Natural killer cell (primary cell): ENCODE measurements at regions not wholly inside any gene's neighbourhood (a gene's known extent, or its start where the extent isn't known, plus 50 kb on each side); places are given as distances from the start of the nearest gene placed in this dataset.

Experiments
- ATAC-seq, 3 donors: fragments of 150-1000 bp in 2 of 3; fragments of 200-7000 bp in 1 of 3; cut with Tn5 transposase; 1 replicate in 1 of 3; 2 replicates in 2 of 3; pipeline ENCODE4 v1.10.0; 2021; ENCODE audit warnings: mild to moderate bottlenecking in 2 of 3, moderate library complexity in 2 of 3
- DNase-seq, 2 donors: peaks; one replicate each; pipeline versions ENCODE4 v3.0.0 to v3.0.0-alpha.2; 2013 to 2021; ENCODE audit warnings: mixed read lengths in 1 of 2
- H3K27ac ChIP-seq: one replicate; pipeline ENCODE4 v1.5.1; 2013; ENCODE audit warnings: mild to moderate bottlenecking, low read length
- H3K27me3 ChIP-seq: one replicate; pipeline ENCODE4 v1.6.1; 2013; ENCODE audit warnings: low read length; ENCODE audit not compliant: control insufficient read depth, insufficient read depth
- H3K36me3 ChIP-seq: one replicate; pipeline ENCODE4 v1.6.1; 2013; ENCODE audit warnings: low read length; ENCODE audit not compliant: control insufficient read depth, insufficient read depth
- H3K4me1 ChIP-seq: one replicate; pipeline ENCODE4 v1.6.1; 2013; ENCODE audit warnings: low read length; ENCODE audit not compliant: control insufficient read depth, insufficient read depth
- H3K4me3 ChIP-seq: one replicate; pipeline ENCODE4 v1.5.1; 2013; ENCODE audit warnings: low read length
- H3K9me3 ChIP-seq: one replicate; pipeline ENCODE4 v1.6.1; 2013; ENCODE audit warnings: low read length; ENCODE audit not compliant: control insufficient read depth, insufficient read depth
- H3K27ac Mint-ChIP-seq, 2 donors: one replicate each; pipeline ENCODE4 v1.8.0; 2022; ENCODE audit warnings: mild to moderate bottlenecking in 2 of 2, mixed read lengths in 2 of 2, moderate library complexity in 1 of 2
- H3K27me3 Mint-ChIP-seq, 2 donors: one replicate each; pipeline ENCODE4 v1.8.0; 2022; ENCODE audit warnings: low read depth in 2 of 2, mixed read lengths in 2 of 2
- H3K36me3 Mint-ChIP-seq: one replicate; pipeline ENCODE4 v1.8.0; 2022; ENCODE audit warnings: mixed read lengths
- H3K4me1 Mint-ChIP-seq, 2 donors: one replicate each; pipeline ENCODE4 v1.8.0; 2022; ENCODE audit warnings: mixed read lengths in 2 of 2
- H3K4me3 Mint-ChIP-seq: one replicate; pipeline ENCODE4 v1.8.0; 2022; ENCODE audit warnings: mild to moderate bottlenecking, moderate library complexity, mixed read lengths
- H3K9me3 Mint-ChIP-seq, 2 donors: one replicate each; pipeline ENCODE4 v1.8.0; 2022; ENCODE audit warnings: mixed read lengths in 2 of 2
- CTCF ChIP-seq: fragments of 200-600 bp; IDR thresholded peaks from one replicate; pipeline ENCODE4 v1.8.0; 2022; ENCODE audit warnings: antibody characterized with exemption
- WGBS: methylation state at CpG from one replicate; pipeline ENCODE4 v1.1.7; 2013; ENCODE audit warnings: missing lambda C conversion rate; ENCODE audit not compliant: insufficient coverage; 5-methylcytosine and 5-hydroxymethylcytosine counted together
- intact Hi-C: fragments of 100-400 bp; cut with micrococcal nuclease; formaldehyde crosslinking; loops from one replicate; pipeline ENCODE4 v1.14.2; 2022

- Histone ChIP-seq H3K27ac (no peak overlapping the region), H3K4me1 (no peaks in the 10 kb centered on the region), H3K27me3 (no peaks in the 10 kb centered on the region), H3K36me3 (no peaks in the 10 kb centered on the region), H3K9me3 (no peaks in the 10 kb centered on the region), H3K4me3 (no peak overlapping the region)
- no peaks in the 10 kb centered on the region for H3K36me3 Mint-ChIP-seq
- intact Hi-C loops: no loop called here
- H3K4me3 Mint-ChIP-seq: no peak overlapping the region
- peaks cover 19 to 30% of the 10 kb centered on the region in 2 donors for H3K27me3 Mint-ChIP-seq
- TF ChIP-seq CTCF: no peak
- no peaks in the 10 kb centered on the region for H3K9me3 Mint-ChIP-seq
- no peak overlapping the region for H3K27ac Mint-ChIP-seq
- no peaks in the 10 kb centered on the region for H3K4me1 Mint-ChIP-seq
- DNase-seq: no peak
- no peak for ATAC-seq
- 86% methylated on average over 23 of the region's 23 CpGs for WGBS
These were observed 81.9 kb downstream of the TMEM18 start for GRCh38 chr2:595141-595815.

GRCh38 chr2:594297-594949 lies 82.8 kb downstream of the TMEM18 start:
- Mint-ChIP-seq H3K27ac (no peak overlapping the region), H3K9me3 (no peaks in the 10 kb centered on the region), H3K4me1 (no peaks in the 10 kb centered on the region), H3K4me3 (no peak overlapping the region), H3K27me3 (peaks cover 25 to 36% of the 10 kb centered on the region in 2 donors), H3K36me3 (no peaks in the 10 kb centered on the region)
- Histone ChIP-seq H3K27me3 (no peaks in the 10 kb centered on the region), H3K4me3 (no peak overlapping the region), H3K36me3 (no peaks in the 10 kb centered on the region), H3K9me3 (no peaks in the 10 kb centered on the region), H3K27ac (no peak overlapping the region), H3K4me1 (no peaks in the 10 kb centered on the region)
- TF ChIP-seq CTCF: no peak
- WGBS: 95% methylated on average over 21 of the region's 21 CpGs
- intact Hi-C loops: no loop called here
- ATAC-seq (no peak), DNase-seq (no peak)

DNA sequence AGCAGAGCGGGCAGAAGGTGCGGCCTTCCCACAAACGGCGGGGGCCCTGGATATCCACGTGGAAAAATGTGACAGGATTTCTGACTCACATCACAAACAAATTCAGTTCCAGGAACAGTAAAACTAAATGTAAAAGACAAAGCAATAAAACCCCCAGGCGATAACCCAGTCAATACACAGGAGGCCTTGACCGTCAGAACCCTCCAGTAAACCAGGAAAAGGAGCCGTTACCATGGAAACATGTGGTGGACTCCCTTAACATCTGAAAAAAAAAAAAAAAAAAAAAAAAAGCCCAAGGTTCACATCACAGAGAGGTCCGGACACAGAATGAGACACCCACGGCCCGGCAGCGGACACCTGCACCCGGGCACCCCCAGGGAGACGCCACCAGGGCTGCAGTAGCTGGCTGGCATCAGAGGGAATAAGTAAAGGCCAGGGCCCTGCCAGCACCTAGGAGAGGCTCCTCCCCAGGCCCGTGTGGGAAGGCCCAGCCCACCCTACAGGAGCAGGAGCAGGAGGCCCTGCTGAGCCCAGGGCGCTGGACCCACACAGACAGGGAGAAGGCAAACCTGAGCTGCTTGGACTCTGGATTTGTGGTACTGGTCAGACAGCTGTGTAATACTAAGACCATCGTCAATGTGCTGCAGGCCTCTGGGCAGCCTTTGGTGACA lies 83.7 kb downstream of the TMEM18 start:
- H3K27me3 ChIP-seq: no peaks in the 10 kb centered on the region
- TF ChIP-seq CTCF: no peak
- H3K27ac Mint-ChIP-seq: no peak overlapping the region
- 84% methylated on average over 17 of the region's 17 CpGs for WGBS
- H3K4me1 Mint-ChIP-seq: no peaks in the 10 kb centered on the region
- H3K4me3 Mint-ChIP-seq: no peak overlapping the region
- no peaks in the 10 kb centered on the region for H3K9me3 ChIP-seq
- no peaks in the 10 kb centered on the region for H3K36me3 ChIP-seq
- H3K27me3 Mint-ChIP-seq: peaks cover 30 to 40% of the 10 kb centered on the region in 2 donors
- DNase-seq (no peak), ATAC-seq (no peak)
- no peaks in the 10 kb centered on the region for H3K36me3 Mint-ChIP-seq
- no peak overlapping the region for H3K27ac ChIP-seq
- no peaks in the 10 kb centered on the region for H3K4me1 ChIP-seq
- H3K9me3 Mint-ChIP-seq: no peaks in the 10 kb centered on the region
- intact Hi-C loops: no loop called here
- no peak overlapping the region for H3K4me3 ChIP-seq
